ENCODE measurements at regions not wholly inside any gene's neighbourhood (a gene's known extent, or its start where the extent isn't known, plus 50 kb on each side); places are given as distances from the start of the nearest gene placed in this dataset.
"Not testable (repeated sequence)": the region's sequence is repeated elsewhere in the genome, so short reads cannot be mapped to it uniquely, and the experiment has no call there.

GRCh38 chr7:142698429-142698828 lies 50.8 kb upstream of the PRSS1 start:
- no peak for DNase-seq

- DNase-seq = no peak
These were observed 52.0 kb upstream of the PRSS1 start for GRCh38 chr7:142697270-142697669.

GRCh38 chr7:142696456-142697179 lies 52.7 kb upstream of the PRSS1 start:
- DNase-seq = no peak

GRCh38 chr7:142693911-142694310 lies 55.4 kb upstream of the PRSS1 start:
- no peak for DNase-seq

- no peak for DNase-seq
These were observed 58.6 kb upstream of the PRSS1 start for GRCh38 chr7:142690554-142691182.

GRCh38 chr7:142689439-142690120 lies 59.7 kb upstream of the PRSS1 start:
- DNase-seq = no peak

GRCh38 chr7:142685877-142686508 lies 63.3 kb upstream of the PRSS1 start:
- DNase-seq = no peak

- no peak for DNase-seq
These were observed 67.8 kb upstream of the PRSS1 start for GRCh38 chr7:142681314-142682092.

- DNase-seq = no peak
These were observed 77.8 kb upstream of the PRSS1 start for GRCh38 chr7:142671506-142671905.

- DNase-seq = no peak
These were observed 78.8 kb upstream of the PRSS1 start for GRCh38 chr7:142670511-142670910.

- no peak for DNase-seq
These were observed 80.1 kb upstream of the PRSS1 start for GRCh38 chr7:142669074-142669654.

- DNase-seq = no peak
These were observed 80.8 kb upstream of the PRSS1 start for GRCh38 chr7:142668495-142668894.

GRCh38 chr7:142657376-142657775 lies 91.9 kb upstream of the PRSS1 start:
- no peak for DNase-seq

GRCh38 chr7:142654398-142654797 lies 94.9 kb upstream of the PRSS1 start:
- no peak for DNase-seq

- no peak for DNase-seq
These were observed 101.5 kb upstream of the PRSS1 start for GRCh38 chr7:142647749-142648148.

- no peak for DNase-seq
These were observed 102.7 kb upstream of the PRSS1 start for GRCh38 chr7:142646386-142647140.

- no peak for DNase-seq
These were observed 103.5 kb upstream of the PRSS1 start for GRCh38 chr7:142645777-142646176.

GRCh38 chr7:142642316-142642715 lies 107.0 kb upstream of the PRSS1 start:
- no peak for DNase-seq

- DNase-seq = not testable (repeated sequence)
These were observed 108.0 kb upstream of the PRSS1 start for GRCh38 chr7:142641252-142641651.

- no peak for DNase-seq
These were observed 110.7 kb upstream of the PRSS1 start for GRCh38 chr7:142638581-142638980.

GRCh38 chr7:142637240-142637639 lies 112.0 kb upstream of the PRSS1 start:
- no peak for DNase-seq

- DNase-seq = no peak
These were observed 112.5 kb upstream of the PRSS1 start for GRCh38 chr7:142636751-142637150.

Measured in NCI-H2029 (cell line).